GM12865 (cell line): ENCODE measurements at regions not wholly inside any gene's neighbourhood (a gene's known extent, or its start where the extent isn't known, plus 50 kb on each side); places are given as distances from the start of the nearest gene placed in this dataset.
A peak's percentile ranks its signal among the peaks of the same experiment; 100 is the strongest.

Experiments
- DNase-seq: peaks from one replicate; pipeline ENCODE4 v3.0.0; 2010; ENCODE audit warnings: low read depth
- H3K4me3 ChIP-seq: 2 replicates; pipeline ENCODE4 v1.5.1; 2011; ENCODE audit warnings: mild to moderate bottlenecking, low read depth, low read length, control low read depth
- CTCF ChIP-seq: IDR thresholded peaks from 2 replicates; pipeline ENCODE4 v1.5.1; 2011; ENCODE audit warnings: low read length, control low read depth, low read depth, inconsistent platforms; ENCODE audit not compliant: insufficient read depth; ENCODE audit errors: missing control alignments

- H3K4me3 ChIP-seq = no peak overlapping the region
- TF ChIP-seq CTCF = no peak
- DNase-seq = no peak
Measured at GRCh38 chr14:101074196-101075024, 170.9 kb upstream of the RTL1 start.

GRCh38 chr14:101075025-101075800 lies 171.7 kb upstream of the RTL1 start:
- H3K4me3 ChIP-seq = no peak overlapping the region
- DNase-seq = peak; percentile 25
- TF ChIP-seq CTCF = no peak

GRCh38 chr14:101075801-101076413 lies 172.4 kb upstream of the RTL1 start:
- no peak overlapping the region for H3K4me3 ChIP-seq
- DNase-seq = no peak
- no peak for TF ChIP-seq CTCF

- TF ChIP-seq CTCF = no peak
- no peak for DNase-seq
- no peak overlapping the region for H3K4me3 ChIP-seq
Measured at GRCh38 chr14:101076451-101077198, 173.1 kb upstream of the RTL1 start.

GRCh38 chr14:101077481-101078074 lies 174.1 kb upstream of the RTL1 start:
- no peak for TF ChIP-seq CTCF
- H3K4me3 ChIP-seq = no peak overlapping the region
- no peak for DNase-seq
